Tibial nerve (tissue), 4 donors: ENCODE measurements at regions not wholly inside any gene's neighbourhood (a gene's known extent, or its start where the extent isn't known, plus 50 kb on each side); places are given as distances from the start of the nearest gene placed in this dataset.
A peak's percentile ranks its signal among the peaks of the same experiment; 100 is the strongest.

Source experiments
- DNase-seq, 2 donors: peaks; one replicate each; pipeline ENCODE4 v3.0.0-alpha.2; 2019; ENCODE audit warnings: low spot score in 2 of 2
- H3K27ac ChIP-seq, 4 donors: fragments of 200-600 bp; sonication (generic) in 3 of 4; one replicate each; pipeline ENCODE4 v1.5.1; 2017 to 2019; ENCODE audit warnings: mild to moderate bottlenecking in 1 of 4
- H3K27me3 ChIP-seq, 2 donors: fragments of 200-600 bp; sonication (generic) in 1 of 2; one replicate each; pipeline versions ENCODE4 v1.5.1 to v1.6.0; 2017 to 2019
- H3K36me3 ChIP-seq, 3 donors: fragments of 200-600 bp; sonication (generic); one replicate each; pipeline ENCODE4 v1.5.1; 2018 to 2019
- H3K4me1 ChIP-seq, 4 donors: fragments of 200-600 bp; sonication (generic) in 3 of 4; one replicate each; pipeline ENCODE4 v1.5.1; 2017 to 2019
- H3K4me3 ChIP-seq, 4 donors: fragments of 200-600 bp; sonication (generic) in 3 of 4; one replicate each; pipeline ENCODE4 v1.5.1; 2017 to 2019; ENCODE audit warnings: mild to moderate bottlenecking in 1 of 4, moderate library complexity in 1 of 4
- H3K9me3 ChIP-seq, 4 donors: fragments of 200-600 bp; sonication (generic) in 3 of 4; one replicate each; pipeline ENCODE4 v1.5.1; 2017 to 2019
- CTCF ChIP-seq, 5 experiments: fragments of 200-600 bp in 3 of 5; fragments of 450-650 bp in 2 of 5; sonication (generic) in 3 of 5; IDR thresholded peaks; one replicate each; pipeline ENCODE4 v1.5.1; 2016 to 2019; ENCODE audit warnings: antibody characterized with exemption in 5 of 5, mild to moderate bottlenecking in 3 of 5, moderate library complexity in 2 of 5
- EP300 ChIP-seq, 2 donors: sonication (generic); formaldehyde crosslinking; IDR thresholded peaks; one replicate each; pipeline ENCODE4 v1.6.1; 2017; ENCODE audit warnings: antibody characterized with exemption in 2 of 2, mild to moderate bottlenecking in 1 of 2
- POLR2A ChIP-seq, 2 donors: fragments of 450-650 bp; IDR thresholded peaks; one replicate each; pipeline ENCODE4 v1.6.1; 2017; ENCODE audit warnings: antibody characterized with exemption in 2 of 2, mild to moderate bottlenecking in 2 of 2, moderate library complexity in 2 of 2
- WGBS, 2 donors: methylation state at CpG; one replicate each; pipeline ENCODE4 v1.1.5; 2018; 5-methylcytosine and 5-hydroxymethylcytosine counted together

- DNase-seq, result no peak
- no peaks in the 10 kb centered on the region for H3K9me3 ChIP-seq
- no peaks in the 10 kb centered on the region for H3K27me3 ChIP-seq
- no peak overlapping the region for H3K27ac ChIP-seq
- 47 to 57% methylated on average over 3 of the region's 3 CpGs for WGBS, 2 donors
- no peaks in the 10 kb centered on the region for H3K4me1 ChIP-seq
- H3K4me3 ChIP-seq, result no peak overlapping the region
- no peaks in the 10 kb centered on the region for H3K36me3 ChIP-seq
- TF ChIP-seq CTCF (IDR thresholded peaks at IDR 0.05) (no peak), EP300 (IDR thresholded peaks at IDR 0.05) (no peak), POLR2A (IDR thresholded peaks at IDR 0.05) (no peak)
These were observed 173.3 kb upstream of the FAR2 start for GRCh38 chr12:28975564-28976340.

GRCh38 chr12:28980436-28980835 is 168.6 kb upstream of the FAR2 start:
- Histone ChIP-seq H3K36me3 (no peaks in the 10 kb centered on the region), H3K27me3 (no peaks in the 10 kb centered on the region)
- 81 to 85% methylated on average over 4 of the region's 4 CpGs for WGBS, 2 donors

GRCh38 chr12:28987538-28988324 is 161.3 kb upstream of the FAR2 start:
- WGBS, 2 donors, result 34 to 48% methylated on average over 5 of the region's 5 CpGs
- peaks cover 0 to 17% (median 4%) of the 10 kb centered on the region in 4 donors for H3K4me1 ChIP-seq
- H3K9me3 ChIP-seq, result no peaks in the 10 kb centered on the region
- H3K36me3 ChIP-seq, result no peaks in the 10 kb centered on the region
- H3K27ac ChIP-seq, result peak overlapping the region in 1 of 4 donors; percentile 26
- TF ChIP-seq POLR2A (IDR thresholded peaks at IDR 0.05) (no peak), EP300 (IDR thresholded peaks at IDR 0.05) (no peak), CTCF (IDR thresholded peaks at IDR 0.05) (no peak)
- no peaks in the 10 kb centered on the region for H3K27me3 ChIP-seq
- DNase-seq, result no peak
- H3K4me3 ChIP-seq, result no peak overlapping the region

More at GRCh38 chr12:28980436-28980835, 168.6 kb upstream of the FAR2 start:
- DNase-seq, result no peak
- H3K4me3 ChIP-seq, result no peak overlapping the region
- H3K9me3 ChIP-seq, result no peaks in the 10 kb centered on the region
- no peak for TF ChIP-seq POLR2A (IDR thresholded peaks at IDR 0.05)
- no peak for TF ChIP-seq CTCF (IDR thresholded peaks at IDR 0.05)
- no peak for TF ChIP-seq EP300 (IDR thresholded peaks at IDR 0.05)
- no peak overlapping the region for H3K27ac ChIP-seq
- no peaks in the 10 kb centered on the region for H3K4me1 ChIP-seq

- no peaks in the 10 kb centered on the region for H3K27me3 ChIP-seq
- H3K27ac ChIP-seq, result peak overlapping the region in 1 of 4 donors; percentile 26
- no peaks in the 10 kb centered on the region for H3K36me3 ChIP-seq
- TF ChIP-seq CTCF (IDR thresholded peaks at IDR 0.05) (no peak), EP300 (IDR thresholded peaks at IDR 0.05) (no peak), POLR2A (IDR thresholded peaks at IDR 0.05) (no peak)
- H3K4me1 ChIP-seq, result peaks cover 0 to 17% (median 4%) of the 10 kb centered on the region in 4 donors
- DNase-seq, result no peak
- no peak overlapping the region for H3K4me3 ChIP-seq
- WGBS, 2 donors, result 19 to 29% methylated on average over 2 of the region's 2 CpGs
- no peaks in the 10 kb centered on the region for H3K9me3 ChIP-seq
These were observed 160.8 kb upstream of the FAR2 start for GRCh38 chr12:28988325-28988704.

GRCh38 chr12:28991626-28992025 is 157.5 kb upstream of the FAR2 start:
- no peak overlapping the region for H3K4me3 ChIP-seq
- TF ChIP-seq POLR2A (IDR thresholded peaks at IDR 0.05) (no peak), EP300 (IDR thresholded peaks at IDR 0.05) (no peak), CTCF (IDR thresholded peaks at IDR 0.05) (no peak)
- WGBS, 2 donors, result 89 to 92% methylated on average over 2 of the region's 2 CpGs
- no peak for DNase-seq
- H3K4me1 ChIP-seq, result peaks cover 0 to 17% (median 4%) of the 10 kb centered on the region in 4 donors
- H3K36me3 ChIP-seq, result no peaks in the 10 kb centered on the region
- H3K27ac ChIP-seq, result no peak overlapping the region
- no peaks in the 10 kb centered on the region for H3K9me3 ChIP-seq
- H3K27me3 ChIP-seq, result no peaks in the 10 kb centered on the region
